SK-N-SH (cell line): ENCODE measurements at regions not wholly inside any gene's neighbourhood (a gene's known extent, or its start where the extent isn't known, plus 50 kb on each side); places are given as distances from the start of the nearest gene placed in this dataset.
A peak's percentile ranks its signal among the peaks of the same experiment; 100 is the strongest.

Experiments
- CTCF ChIA-PET: fragments of 300-600, 350-600 bp; formaldehyde crosslinking; extraction: SDS; loops from one replicate; lab custom pipeline; 2021; lab: Yijun Ruan, JAX
- POLR2A ChIA-PET: fragments of 350-600 bp; sonication (Branson Sonifier 250); formaldehyde crosslinking; extraction: SDS; loops from one replicate; lab custom pipeline; 2020; ENCODE audit warnings: antibody characterized with exemption, inconsistent platforms; lab: Yijun Ruan, JAX
- DNase-seq: peaks from one replicate; pipeline ENCODE4 v3.0.0; 2012
- H2AFZ ChIP-seq: fragments of 200-600 bp; sonication (generic); 2 replicates; pipeline ENCODE4 v1.8.1; 2016; ENCODE audit warnings: antibody characterized with exemption, mild to moderate bottlenecking, low read depth
- H3F3A ChIP-seq: fragments of 200-600 bp; sonication (generic); replicated peaks from 2 replicates; pipeline ENCODE3; 2016; ENCODE audit warnings: antibody characterized with exemption, mild to moderate bottlenecking; ENCODE audit not compliant: insufficient read depth
- H3K27ac ChIP-seq, 2 experiments: fragments of 200-500 bp in 1 of 2; fragments of 200-600 bp in 1 of 2; sonication (Bioruptor generic) in 1 of 2; sonication (generic), shearing (Covaris generic) in 1 of 2; 2 replicates each; pipeline versions ENCODE4 v1.5.1 to v1.6.1; 2014 to 2016; ENCODE audit warnings: low read depth in 2 of 2, inconsistent platforms in 1 of 2, low read length in 1 of 2, mild to moderate bottlenecking in 1 of 2, mixed read lengths in 1 of 2
- H3K27me3 ChIP-seq: fragments of 200-600 bp; sonication (generic), shearing (Covaris generic); 2 replicates; pipeline ENCODE4 v1.6.1; 2016; ENCODE audit warnings: mixed run types; ENCODE audit not compliant: insufficient read depth
- H3K36me3 ChIP-seq, 2 experiments: fragments of 200-500 bp in 1 of 2; fragments of 200-600 bp in 1 of 2; sonication (Bioruptor generic) in 1 of 2; sonication (generic) in 1 of 2; replicated peaks in 1 of 2; 2 replicates each; pipeline versions ENCODE3 to v1.5.1; 2014 to 2016; ENCODE audit warnings: low read length in 1 of 2, mild to moderate bottlenecking in 1 of 2; ENCODE audit not compliant: insufficient read depth in 2 of 2, control insufficient read depth in 1 of 2
- H3K4me1 ChIP-seq, 2 experiments: fragments of 200-500 bp in 1 of 2; fragments of 200-600 bp in 1 of 2; sonication (Bioruptor generic) in 1 of 2; sonication (generic), shearing (Covaris generic) in 1 of 2; 2 replicates each; pipeline versions ENCODE4 v1.5.1 to v1.6.1; 2014 to 2016; ENCODE audit warnings: low read depth in 1 of 2, low read length in 1 of 2, mixed run types in 1 of 2; ENCODE audit not compliant: insufficient read depth in 2 of 2, control insufficient read depth in 1 of 2
- H3K4me2 ChIP-seq: fragments of 200-600 bp; sonication (generic), shearing (Covaris generic); 2 replicates; pipeline ENCODE4 v1.6.1; 2017; ENCODE audit warnings: mixed run types
- H3K4me3 ChIP-seq, 2 experiments: fragments of 200-500 bp in 1 of 2; fragments of 200-600 bp in 1 of 2; sonication (Bioruptor generic) in 1 of 2; sonication (generic), shearing (Covaris generic) in 1 of 2; 2 replicates each; pipeline versions ENCODE4 v1.5.1 to v1.8.1; 2014 to 2016; ENCODE audit warnings: low read depth in 2 of 2, inconsistent platforms in 1 of 2, low read length in 1 of 2, mild to moderate bottlenecking in 1 of 2, mixed read lengths in 1 of 2, moderate library complexity in 1 of 2
- H3K79me2 ChIP-seq: fragments of 200-600 bp; sonication (generic); 2 replicates; pipeline ENCODE4 v1.8.1; 2017; ENCODE audit warnings: mild to moderate bottlenecking; ENCODE audit not compliant: insufficient read depth
- H3K9ac ChIP-seq: fragments of 200-600 bp; sonication (generic); 2 replicates; pipeline ENCODE4 v1.6.1; 2017; ENCODE audit warnings: mixed run types
- H3K9me2 ChIP-seq: fragments of 200-600 bp; sonication (generic); 2 replicates; pipeline ENCODE4 v1.6.1; 2017; ENCODE audit warnings: mixed run types
- H3K9me3 ChIP-seq: fragments of 200-600 bp; sonication (generic); 2 replicates; pipeline ENCODE4 v1.6.1; 2017; ENCODE audit warnings: mixed run types, mild to moderate bottlenecking, moderate library complexity
- H4K20me1 ChIP-seq: fragments of 200-600 bp; sonication (generic); 2 replicates; pipeline ENCODE4 v1.6.1; 2017; ENCODE audit warnings: mild to moderate bottlenecking, mixed run types; ENCODE audit not compliant: insufficient read depth
- CHD2 ChIP-seq: fragments of 150-350 bp; IDR thresholded peaks from 2 replicates; pipeline ENCODE4 v1.6.1; 2018; ENCODE audit warnings: low read length; ENCODE audit not compliant: partially characterized antibody
- ELF1 ChIP-seq: IDR thresholded peaks from 2 replicates; pipeline ENCODE4 v1.4.0; 2012
- EP300 ChIP-seq, 2 experiments: IDR thresholded peaks; 2 replicates each; pipeline versions ENCODE4 v1.4.0 to v1.6.1; 2012; ENCODE audit warnings: borderline replicate concordance in 1 of 2, low read depth in 1 of 2, low read length in 1 of 2
- EZH2phosphoT487 ChIP-seq: fragments of 200-600 bp; sonication (generic); IDR thresholded peaks from 2 replicates; pipeline ENCODE4 v1.6.1; 2017; ENCODE audit warnings: low read depth, mixed run types, mild to moderate bottlenecking, antibody characterized with exemption, moderate library complexity, borderline replicate concordance
- FOXJ3 ChIP-seq: sonication (generic); formaldehyde crosslinking; IDR thresholded peaks from 2 replicates; pipeline ENCODE4 v1.5.1; 2020; ENCODE audit warnings: mild to moderate bottlenecking, missing genetic modification reagents
- GABPA ChIP-seq: IDR thresholded peaks from 2 replicates; pipeline ENCODE4 v1.4.0; 2012; ENCODE audit warnings: low read depth, mild to moderate bottlenecking
- GATA2 ChIP-seq: sonication (generic); formaldehyde crosslinking; IDR thresholded peaks from 2 replicates; pipeline ENCODE4 v1.5.0; 2020; ENCODE audit warnings: mild to moderate bottlenecking, missing genetic modification reagents
- JUND ChIP-seq: IDR thresholded peaks from 2 replicates; pipeline ENCODE4 v1.4.0; 2012
- MXI1 ChIP-seq: IDR thresholded peaks from 2 replicates; pipeline ENCODE4 v1.6.1; 2012; ENCODE audit warnings: mild to moderate bottlenecking, low read depth, low read length, improper control_type of control experiment
- PBX3 ChIP-seq: IDR thresholded peaks from 2 replicates; pipeline ENCODE4; 2012
- POLR2AphosphoS5 ChIP-seq: IDR thresholded peaks from 2 replicates; pipeline ENCODE4 v1.6.1; 2012; ENCODE audit warnings: low read depth, low read length
- RAD21 ChIP-seq: IDR thresholded peaks from 2 replicates; pipeline ENCODE4 v1.6.1; 2012; ENCODE audit warnings: mild to moderate bottlenecking, low read length
- RCOR1 ChIP-seq: fragments of 150-350 bp; IDR thresholded peaks from 2 replicates; pipeline ENCODE4 v1.6.1; 2017; ENCODE audit warnings: antibody characterized with exemption, low read length
- TAF1 ChIP-seq: IDR thresholded peaks from 2 replicates; pipeline ENCODE4 v1.6.1; 2012; ENCODE audit warnings: low read depth, mild to moderate bottlenecking, low read length, moderate library complexity, borderline replicate concordance
- TCF12 ChIP-seq: IDR thresholded peaks from 2 replicates; pipeline ENCODE4 v1.4.0; 2012
- TEAD4 ChIP-seq: IDR thresholded peaks from 2 replicates; pipeline ENCODE4 v1.4.0; 2012; ENCODE audit warnings: mild to moderate bottlenecking, borderline replicate concordance; ENCODE audit not compliant: insufficient read depth
- WGBS: methylation state at CpG from one replicate; pipeline ENCODE4 v1.1.6; 2017; ENCODE audit warnings: low lambda C conversion rate; 5-methylcytosine and 5-hydroxymethylcytosine counted together
- TF ChIP-seq, protein P1 (sequence below): fragments of 150-350 bp; IDR thresholded peaks from 2 replicates; pipeline ENCODE4 v1.6.1; 2016; ENCODE audit warnings: mild to moderate bottlenecking, low read depth, low read length
- TF ChIP-seq, protein P2 (sequence below): fragments of 200-600 bp; sonication (generic); IDR thresholded peaks from 2 replicates; pipeline ENCODE4 v1.6.1; 2017; ENCODE audit warnings: antibody characterized with exemption, mild to moderate bottlenecking, moderate library complexity

DNA sequence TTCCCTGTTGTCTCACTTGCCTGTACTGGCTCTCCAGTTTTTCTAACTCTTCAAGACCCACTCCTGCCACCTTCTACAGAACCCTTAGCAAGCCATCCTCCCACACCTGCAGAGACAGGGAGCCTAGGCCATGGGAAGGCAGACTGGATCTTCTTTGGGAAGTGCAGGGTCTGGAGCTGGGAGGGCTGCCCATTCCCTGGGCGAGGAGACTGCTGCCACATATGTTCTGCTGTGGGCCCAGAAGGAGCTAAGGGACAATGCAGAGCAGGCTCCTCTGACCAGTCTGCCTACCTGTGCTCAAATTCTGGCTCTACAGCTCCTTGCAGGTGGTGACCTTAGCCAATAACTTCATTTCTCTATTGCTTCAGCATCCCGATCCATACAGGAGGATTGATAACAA, 152.1 kb upstream of the CELF4 start (continued):
- TF ChIP-seq, protein P1, sequence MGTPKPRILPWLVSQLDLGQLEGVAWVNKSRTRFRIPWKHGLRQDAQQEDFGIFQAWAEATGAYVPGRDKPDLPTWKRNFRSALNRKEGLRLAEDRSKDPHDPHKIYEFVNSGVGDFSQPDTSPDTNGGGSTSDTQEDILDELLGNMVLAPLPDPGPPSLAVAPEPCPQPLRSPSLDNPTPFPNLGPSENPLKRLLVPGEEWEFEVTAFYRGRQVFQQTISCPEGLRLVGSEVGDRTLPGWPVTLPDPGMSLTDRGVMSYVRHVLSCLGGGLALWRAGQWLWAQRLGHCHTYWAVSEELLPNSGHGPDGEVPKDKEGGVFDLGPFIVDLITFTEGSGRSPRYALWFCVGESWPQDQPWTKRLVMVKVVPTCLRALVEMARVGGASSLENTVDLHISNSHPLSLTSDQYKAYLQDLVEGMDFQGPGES: no peak
- TF ChIP-seq POLR2AphosphoS5: no peak
- TF ChIP-seq, all 33 proteins: peak for 0

GRCh38 chr18:37717098-37717497, 151.5 kb upstream of the CELF4 start:
- DNase-seq: peak; percentile 44
- peaks cover 0 to 28% of the 10 kb centered on the region in 2 experiments; a peak in 2 of 4 replicates for H3K4me1 ChIP-seq
- TF ChIP-seq TEAD4 (no peak), RCOR1 (peak; percentile 87), MXI1 (peak; percentile 51; the same call in 1 of the 2 replicates), PBX3 (no peak), GATA2 (CRISPR knock-in tag) (peak; percentile 67), RAD21 (peak; percentile 8; the same call in 1 of the 2 replicates), TAF1 (no peak), FOXJ3 (0 out of 2 replicates have a peak, but pooled peaks have one; percentile 56), EP300 (IDR thresholded peaks at IDR 0.05; ENCODE audit: borderline replicate concordance in 1 of 2, low read depth in 1 of 2, low read length in 1 of 2) (peak in 1 of 2 experiments; percentile 81; a peak in 2 of 4 replicates), CHD2 (peak; percentile 44)
- peak overlapping the region in 1 of 2 experiments; percentile 81; a peak in 2 of 4 replicates for H3K27ac ChIP-seq
- no peaks in the 10 kb centered on the region for H3K79me2 ChIP-seq
- H3K27me3 ChIP-seq: no peaks in the 10 kb centered on the region
- H4K20me1 ChIP-seq: no peaks in the 10 kb centered on the region
- H3K9me2 ChIP-seq: no peaks in the 10 kb centered on the region
- WGBS: 6% methylated on average over 2 of the region's 2 CpGs
- H3K4me2 ChIP-seq: no peak overlapping the region
- no peaks in the 10 kb centered on the region for H3K36me3 ChIP-seq
- H3K4me3 ChIP-seq: no peak overlapping the region
- no peaks in the 10 kb centered on the region for H3K9me3 ChIP-seq
- no peak overlapping the region for H2AFZ ChIP-seq
- no peak overlapping the region for H3K9ac ChIP-seq
- no peaks in the 10 kb centered on the region for H3F3A ChIP-seq
- ChIA-PET CTCF (interaction anchor here (1.5 kb wide), 1 partner anchor 62 kb away, joined by 6 read pairs; no protein-coding TSS in a partner anchor), POLR2A (no interaction called here)

GRCh38 chr18:37716106-37716735, 150.6 kb upstream of the CELF4 start:
- H3K9me3 ChIP-seq: no peaks in the 10 kb centered on the region
- H3K27ac ChIP-seq: no peak overlapping the region
- no peak for DNase-seq
- peaks cover 0 to 28% of the 10 kb centered on the region in 2 experiments; a peak in 2 of 4 replicates for H3K4me1 ChIP-seq
- H3K79me2 ChIP-seq: no peaks in the 10 kb centered on the region
- no peak overlapping the region for H2AFZ ChIP-seq
- no peaks in the 10 kb centered on the region for H3K27me3 ChIP-seq
- H3K9ac ChIP-seq: no peak overlapping the region
- POLR2A ChIA-PET: no interaction called here
- no peaks in the 10 kb centered on the region for H3F3A ChIP-seq
- CTCF ChIA-PET: no interaction called here
- 23% methylated on average over 5 of the region's 5 CpGs for WGBS
- no peak overlapping the region for H3K4me3 ChIP-seq
- no peaks in the 10 kb centered on the region for H4K20me1 ChIP-seq
- H3K36me3 ChIP-seq: no peaks in the 10 kb centered on the region
- no peaks in the 10 kb centered on the region for H3K9me2 ChIP-seq
- no peak overlapping the region for H3K4me2 ChIP-seq
- TF ChIP-seq TAF1: no peak
- TF ChIP-seq, protein P1: no peak
- no peak for TF ChIP-seq RCOR1
- TF ChIP-seq GABPA: no peak
- TF ChIP-seq EZH2phosphoT487: no peak
- TF ChIP-seq EP300 (IDR thresholded peaks at IDR 0.05; ENCODE audit: borderline replicate concordance in 1 of 2, low read depth in 1 of 2, low read length in 1 of 2): no peak
- TF ChIP-seq JUND: no peak
- no peak for TF ChIP-seq TCF12
- no peak for TF ChIP-seq FOXJ3
- no peak for TF ChIP-seq ELF1
- TF ChIP-seq, protein P2, sequence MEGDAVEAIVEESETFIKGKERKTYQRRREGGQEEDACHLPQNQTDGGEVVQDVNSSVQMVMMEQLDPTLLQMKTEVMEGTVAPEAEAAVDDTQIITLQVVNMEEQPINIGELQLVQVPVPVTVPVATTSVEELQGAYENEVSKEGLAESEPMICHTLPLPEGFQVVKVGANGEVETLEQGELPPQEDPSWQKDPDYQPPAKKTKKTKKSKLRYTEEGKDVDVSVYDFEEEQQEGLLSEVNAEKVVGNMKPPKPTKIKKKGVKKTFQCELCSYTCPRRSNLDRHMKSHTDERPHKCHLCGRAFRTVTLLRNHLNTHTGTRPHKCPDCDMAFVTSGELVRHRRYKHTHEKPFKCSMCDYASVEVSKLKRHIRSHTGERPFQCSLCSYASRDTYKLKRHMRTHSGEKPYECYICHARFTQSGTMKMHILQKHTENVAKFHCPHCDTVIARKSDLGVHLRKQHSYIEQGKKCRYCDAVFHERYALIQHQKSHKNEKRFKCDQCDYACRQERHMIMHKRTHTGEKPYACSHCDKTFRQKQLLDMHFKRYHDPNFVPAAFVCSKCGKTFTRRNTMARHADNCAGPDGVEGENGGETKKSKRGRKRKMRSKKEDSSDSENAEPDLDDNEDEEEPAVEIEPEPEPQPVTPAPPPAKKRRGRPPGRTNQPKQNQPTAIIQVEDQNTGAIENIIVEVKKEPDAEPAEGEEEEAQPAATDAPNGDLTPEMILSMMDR: no peak
- no peak for TF ChIP-seq PBX3
